ENCODE measurements at regions not wholly inside any gene's neighbourhood (a gene's known extent, or its start where the extent isn't known, plus 50 kb on each side); places are given as distances from the start of the nearest gene placed in this dataset.

DNA sequence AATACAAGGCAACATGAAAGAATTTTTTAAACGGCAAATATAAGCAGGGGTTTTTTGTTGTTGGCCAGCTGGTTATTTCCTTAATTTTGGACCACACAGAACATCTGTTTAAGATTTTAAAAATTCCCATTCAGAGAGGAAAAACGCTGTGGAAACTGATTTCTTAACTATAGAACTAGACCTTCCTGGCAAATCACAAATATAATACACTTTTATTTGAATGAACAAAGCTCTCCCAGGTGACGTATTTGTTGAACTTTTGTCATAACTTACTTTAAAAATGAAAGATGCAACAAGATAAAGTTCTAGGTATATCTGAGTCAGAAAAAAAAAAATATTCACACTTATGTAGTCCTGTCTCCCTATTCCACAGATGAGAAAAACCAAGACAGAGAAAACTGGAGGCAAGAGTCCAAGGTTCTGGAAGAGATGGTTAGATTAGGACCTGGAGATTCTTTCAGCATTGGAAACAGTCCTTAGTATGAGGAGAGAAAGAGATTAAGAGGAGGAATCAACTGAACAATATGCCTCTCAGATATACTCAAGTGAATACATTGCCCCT, 269.1 kb downstream of the NEBL start:
- no peak overlapping the region for H3K4me3 ChIP-seq (ENCODE audit: low read length)
- DNase-seq (ENCODE audit: low read depth): no peak
- TF ChIP-seq, protein P1, sequence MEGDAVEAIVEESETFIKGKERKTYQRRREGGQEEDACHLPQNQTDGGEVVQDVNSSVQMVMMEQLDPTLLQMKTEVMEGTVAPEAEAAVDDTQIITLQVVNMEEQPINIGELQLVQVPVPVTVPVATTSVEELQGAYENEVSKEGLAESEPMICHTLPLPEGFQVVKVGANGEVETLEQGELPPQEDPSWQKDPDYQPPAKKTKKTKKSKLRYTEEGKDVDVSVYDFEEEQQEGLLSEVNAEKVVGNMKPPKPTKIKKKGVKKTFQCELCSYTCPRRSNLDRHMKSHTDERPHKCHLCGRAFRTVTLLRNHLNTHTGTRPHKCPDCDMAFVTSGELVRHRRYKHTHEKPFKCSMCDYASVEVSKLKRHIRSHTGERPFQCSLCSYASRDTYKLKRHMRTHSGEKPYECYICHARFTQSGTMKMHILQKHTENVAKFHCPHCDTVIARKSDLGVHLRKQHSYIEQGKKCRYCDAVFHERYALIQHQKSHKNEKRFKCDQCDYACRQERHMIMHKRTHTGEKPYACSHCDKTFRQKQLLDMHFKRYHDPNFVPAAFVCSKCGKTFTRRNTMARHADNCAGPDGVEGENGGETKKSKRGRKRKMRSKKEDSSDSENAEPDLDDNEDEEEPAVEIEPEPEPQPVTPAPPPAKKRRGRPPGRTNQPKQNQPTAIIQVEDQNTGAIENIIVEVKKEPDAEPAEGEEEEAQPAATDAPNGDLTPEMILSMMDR (conservative IDR thresholded peaks at IDR 0.05; ENCODE audit: low read length): no peak

DNA sequence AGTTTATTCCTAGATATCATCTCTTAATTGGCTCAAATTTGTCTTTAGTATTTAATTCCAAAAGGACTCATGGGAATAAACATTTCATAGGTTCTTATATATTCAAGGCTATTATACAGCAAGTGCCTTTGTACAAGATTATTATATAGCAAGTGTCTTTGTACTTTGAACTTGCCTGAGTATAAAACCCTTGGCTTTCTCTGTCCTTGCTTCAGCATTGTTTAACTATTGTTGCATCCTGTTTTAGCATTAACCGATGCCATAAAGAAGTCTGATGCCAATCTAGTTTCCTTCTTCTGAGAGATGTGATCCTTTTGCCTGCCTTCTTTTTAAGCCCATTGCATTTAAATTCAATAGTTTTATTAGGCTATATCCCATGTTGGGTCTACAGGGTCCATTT, 270.0 kb downstream of the NEBL start:
- no peak overlapping the region for H3K4me3 ChIP-seq (ENCODE audit: low read length)
- no peak for DNase-seq (ENCODE audit: low read depth)
- TF ChIP-seq, protein P1 (conservative IDR thresholded peaks at IDR 0.05; ENCODE audit: low read length): no peak

DNA sequence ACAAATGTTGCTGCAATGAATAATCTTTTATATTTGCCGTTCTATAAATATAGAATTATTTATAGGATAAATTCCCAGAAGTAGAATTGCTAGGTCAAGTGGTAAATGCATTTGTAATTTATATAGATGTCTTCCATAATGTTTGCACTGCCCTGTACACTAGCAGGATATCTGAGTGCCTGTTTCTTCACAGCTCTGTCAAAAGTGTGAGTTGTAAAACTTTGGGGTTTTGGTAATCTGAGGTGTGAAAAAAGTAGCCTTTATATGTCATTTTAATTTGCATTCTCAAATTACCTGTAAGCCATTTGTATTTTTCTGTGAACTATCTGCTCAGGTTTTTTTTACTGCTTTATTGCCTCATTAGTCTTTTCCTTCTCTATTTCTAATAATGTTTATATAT, 271.2 kb downstream of the NEBL start:
- H3K4me3 ChIP-seq (ENCODE audit: low read length): no peak overlapping the region
- TF ChIP-seq, protein P1 (conservative IDR thresholded peaks at IDR 0.05; ENCODE audit: low read length): no peak
- no peak for DNase-seq (ENCODE audit: low read depth)

DNA sequence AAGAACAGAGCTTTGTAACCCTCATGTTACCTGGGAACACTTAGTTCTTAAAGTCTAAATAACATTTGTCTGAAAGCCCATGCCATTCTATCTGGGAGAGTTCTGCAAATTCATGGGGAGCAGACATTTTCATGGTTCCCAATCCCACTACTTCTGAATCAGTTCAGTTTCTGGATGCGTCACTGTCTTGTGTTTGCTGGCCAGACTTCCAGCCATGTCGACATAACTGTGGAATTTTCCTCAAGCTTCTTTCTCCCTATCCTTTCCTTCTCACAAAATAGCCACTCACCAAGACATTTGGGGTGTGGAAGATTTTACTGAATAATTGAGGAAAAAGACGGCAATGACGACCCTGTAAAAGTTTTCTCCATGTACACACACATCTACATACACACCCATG, 272.5 kb downstream of the NEBL start:
- peak; percentile 76 for DNase-seq (ENCODE audit: low read depth)
- TF ChIP-seq, protein P1 (conservative IDR thresholded peaks at IDR 0.05; ENCODE audit: low read length): no peak

DNA sequence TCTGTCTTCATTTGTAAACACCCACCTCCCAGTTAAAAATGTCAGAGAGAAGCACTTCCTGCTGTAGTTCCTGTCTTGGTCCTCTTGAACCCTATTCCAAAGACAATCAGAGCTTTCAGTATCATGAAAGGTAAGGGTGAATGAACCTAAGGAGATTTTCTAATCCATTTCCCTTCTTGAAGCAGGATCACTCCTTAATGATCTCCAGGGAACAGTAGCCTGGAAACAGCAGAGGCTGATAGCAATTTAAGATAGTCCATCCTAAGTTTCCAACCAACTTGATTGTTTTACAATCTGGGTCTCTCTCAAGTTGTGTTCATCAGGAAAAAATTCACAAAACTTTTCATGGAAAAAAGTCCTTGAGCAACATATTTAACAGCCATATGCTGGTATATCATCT, 273.6 kb downstream of the NEBL start:
- TF ChIP-seq, protein P1 (conservative IDR thresholded peaks at IDR 0.05; ENCODE audit: low read length): no peak
- H3K4me3 ChIP-seq (ENCODE audit: low read length): no peak overlapping the region
- DNase-seq (ENCODE audit: low read depth): no peak

More for the DNA sequence above, 272.5 kb downstream of the NEBL start:
- H3K4me3 ChIP-seq (ENCODE audit: low read length): no peak overlapping the region

DNA sequence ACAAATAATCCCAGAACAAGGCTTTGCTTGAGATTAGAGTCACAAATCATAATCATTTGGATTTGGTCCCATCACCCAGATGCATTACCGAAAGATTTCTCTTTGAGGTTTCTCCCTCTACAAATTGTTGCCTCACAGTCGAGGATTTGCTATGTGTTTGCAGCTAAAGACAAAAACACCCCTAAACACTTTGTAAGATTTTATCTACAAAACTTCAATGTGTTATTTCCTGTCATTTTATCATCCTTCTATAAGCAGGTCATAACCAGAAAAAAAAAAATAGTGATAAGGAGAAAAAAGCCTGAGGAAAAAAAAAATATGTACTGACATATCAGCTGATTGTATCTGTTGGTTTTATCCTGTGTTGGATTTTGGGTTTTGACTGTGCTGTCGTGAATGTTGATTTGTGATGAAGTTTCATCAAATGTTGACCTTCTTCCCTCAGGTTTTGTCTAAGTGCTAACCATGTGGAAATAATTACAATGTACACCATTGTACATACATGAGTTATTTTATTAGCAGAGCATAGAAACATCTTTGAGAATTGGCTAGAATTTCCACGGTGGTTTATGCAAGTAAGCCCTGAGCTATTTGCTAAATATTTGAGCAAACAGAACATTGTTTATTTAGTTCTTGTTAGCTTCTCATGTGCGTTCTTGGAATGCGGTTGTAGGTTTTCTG, 274.4 kb downstream of the NEBL start:
- TF ChIP-seq, protein P1 (conservative IDR thresholded peaks at IDR 0.05; ENCODE audit: low read length): no peak
- no peak overlapping the region for H3K4me3 ChIP-seq (ENCODE audit: low read length)
- peak; percentile 90 for DNase-seq (ENCODE audit: low read depth)

DNA sequence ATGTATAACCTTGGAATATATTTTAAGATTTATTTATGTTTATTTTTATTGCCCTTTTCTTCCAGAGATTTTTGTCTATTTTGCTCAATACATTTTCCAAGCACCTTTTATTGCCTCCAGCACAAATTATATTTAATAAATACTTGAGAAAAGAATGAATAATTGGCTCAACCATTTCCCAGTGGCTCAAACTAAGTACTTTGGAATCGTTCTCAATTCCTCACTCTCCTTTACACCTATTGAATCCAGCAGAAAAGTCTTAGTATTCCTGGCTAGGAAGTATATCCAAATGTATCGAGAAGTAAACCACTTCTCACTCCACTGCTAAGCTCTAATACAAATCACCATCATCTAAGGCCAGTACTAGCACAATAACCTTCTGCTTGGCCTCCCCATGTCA, 276.1 kb downstream of the NEBL start:
- DNase-seq (ENCODE audit: low read depth): no peak
- H3K4me3 ChIP-seq (ENCODE audit: low read length): no peak overlapping the region
- TF ChIP-seq, protein P1 (conservative IDR thresholded peaks at IDR 0.05; ENCODE audit: low read length): no peak

Data from AG10803 (cell line).